Hematopoietic multipotent progenitor cell treated with erythropoietin and hydrocortisone succinate and interleukin-3 and kit ligand, for 17 days (in vitro differentiated cells): ENCODE measurements at regions not wholly inside any gene's neighbourhood (a gene's known extent, or its start where the extent isn't known, plus 50 kb on each side); places are given as distances from the start of the nearest gene placed in this dataset.

ENCODE experiments used
- DNase-seq: peaks from one replicate; pipeline ENCODE4 v3.0.0-alpha.2; 2015; ENCODE audit warnings: low spot score

GRCh38 chr16:86913886-86914285, 335.5 kb downstream of the FOXL1 start:
- DNase-seq = no peak

GRCh38 chr16:86914876-86915717, 336.7 kb downstream of the FOXL1 start:
- DNase-seq = no peak

GRCh38 chr16:86917471-86918365, 339.4 kb downstream of the FOXL1 start:
- DNase-seq = no peak

GRCh38 chr16:86918637-86919036, 340.3 kb downstream of the FOXL1 start:
- DNase-seq = no peak

- no peak for DNase-seq
Measured at GRCh38 chr16:86919078-86919477, 340.7 kb downstream of the FOXL1 start.

- DNase-seq = no peak
Measured at GRCh38 chr16:86919578-86920305, 341.4 kb downstream of the FOXL1 start.

GRCh38 chr16:86921289-86921688, 342.9 kb downstream of the FOXL1 start:
- DNase-seq = no peak

- no peak for DNase-seq
Measured at GRCh38 chr16:86922311-86922710, 344.0 kb downstream of the FOXL1 start.

- no peak for DNase-seq
Measured at GRCh38 chr16:86923656-86924055, 345.3 kb downstream of the FOXL1 start.

- no peak for DNase-seq
Measured at GRCh38 chr16:86924537-86924936, 346.2 kb downstream of the FOXL1 start.

GRCh38 chr16:86925067-86925791, 346.9 kb downstream of the FOXL1 start:
- DNase-seq = no peak

- no peak for DNase-seq
Measured at GRCh38 chr16:86926181-86927094, 348.1 kb downstream of the FOXL1 start.

- no peak for DNase-seq
Measured at GRCh38 chr16:86927699-86928098, 349.4 kb downstream of the FOXL1 start.

- DNase-seq = no peak
Measured at GRCh38 chr16:86928523-86929011, 350.2 kb downstream of the FOXL1 start.

- no peak for DNase-seq
Measured at GRCh38 chr16:86929057-86929871, 350.9 kb downstream of the FOXL1 start.

- no peak for DNase-seq
Measured at GRCh38 chr16:86930001-86930400, 351.7 kb downstream of the FOXL1 start.

- DNase-seq = no peak
Measured at GRCh38 chr16:86930663-86931373, 352.5 kb downstream of the FOXL1 start.

- DNase-seq = no peak
Measured at GRCh38 chr16:86931410-86931941, 353.1 kb downstream of the FOXL1 start.
